IPS-20b (cell line): ENCODE measurements at regions not wholly inside any gene's neighbourhood (a gene's known extent, or its start where the extent isn't known, plus 50 kb on each side); places are given as distances from the start of the nearest gene placed in this dataset.

ENCODE experiments used
- H3K27ac ChIP-seq: one replicate; pipeline ENCODE4 v1.5.1; 2013; ENCODE audit warnings: low read length
- H3K27me3 ChIP-seq: 2 replicates; pipeline ENCODE4 v1.6.1; 2013; ENCODE audit warnings: mild to moderate bottlenecking, low read length, inconsistent platforms; ENCODE audit not compliant: insufficient read depth
- H3K36me3 ChIP-seq: 2 replicates; pipeline ENCODE4 v1.6.1; 2013; ENCODE audit warnings: low read depth, mild to moderate bottlenecking, inconsistent platforms, low read length, moderate library complexity; ENCODE audit not compliant: insufficient read depth
- H3K4me1 ChIP-seq: 2 replicates; pipeline ENCODE4 v1.6.1; 2013; ENCODE audit warnings: mild to moderate bottlenecking, control low read depth, inconsistent platforms, low read length, moderate library complexity; ENCODE audit not compliant: insufficient read depth
- H3K4me3 ChIP-seq: 2 replicates; pipeline ENCODE4 v1.5.1; 2013; ENCODE audit warnings: mild to moderate bottlenecking, low read length, inconsistent platforms
- H3K9ac ChIP-seq: 2 replicates; pipeline ENCODE4 v1.6.1; 2013; ENCODE audit warnings: low read depth, mild to moderate bottlenecking, inconsistent platforms, low read length, moderate library complexity
- H3K9me3 ChIP-seq: 2 replicates; pipeline ENCODE4 v1.6.1; 2013; ENCODE audit warnings: mild to moderate bottlenecking, low read depth, low read length, inconsistent platforms; ENCODE audit not compliant: insufficient read depth

DNA sequence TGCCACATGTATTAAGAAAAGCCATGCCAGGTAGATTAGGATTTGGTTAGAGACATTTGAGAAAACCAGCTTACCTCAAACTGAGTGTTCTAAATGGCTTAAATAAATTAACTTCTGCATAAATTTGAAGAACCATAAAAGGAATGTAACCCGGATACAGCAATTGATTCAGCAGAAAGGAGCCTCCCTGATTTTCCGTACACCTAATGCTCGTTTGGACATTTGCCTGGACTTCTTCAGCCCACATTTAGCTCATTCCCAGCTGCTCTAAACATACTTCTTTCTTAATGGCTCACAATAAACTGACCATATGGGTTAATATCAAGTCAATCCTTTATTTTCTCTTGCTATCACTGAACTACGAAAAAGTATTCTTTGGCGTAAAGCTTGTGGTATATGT lies 392.4 kb downstream of the ZNF516 start:
- Histone ChIP-seq H3K27me3 (no peaks in the 10 kb centered on the region), H3K9ac (no peak overlapping the region), H3K9me3 (peaks cover 6% of the 10 kb centered on the region), H3K4me3 (no peak overlapping the region), H3K27ac (no peak overlapping the region), H3K4me1 (no peaks in the 10 kb centered on the region), H3K36me3 (no peaks in the 10 kb centered on the region)

GRCh38 chr18:76102156-76102555 lies 392.9 kb downstream of the ZNF516 start:
- peaks cover 6% of the 10 kb centered on the region for H3K9me3 ChIP-seq
- H3K9ac ChIP-seq, result no peak overlapping the region
- H3K4me1 ChIP-seq, result no peaks in the 10 kb centered on the region
- H3K27ac ChIP-seq, result no peak overlapping the region
- no peaks in the 10 kb centered on the region for H3K27me3 ChIP-seq
- H3K36me3 ChIP-seq, result no peaks in the 10 kb centered on the region
- H3K4me3 ChIP-seq, result no peak overlapping the region

DNA sequence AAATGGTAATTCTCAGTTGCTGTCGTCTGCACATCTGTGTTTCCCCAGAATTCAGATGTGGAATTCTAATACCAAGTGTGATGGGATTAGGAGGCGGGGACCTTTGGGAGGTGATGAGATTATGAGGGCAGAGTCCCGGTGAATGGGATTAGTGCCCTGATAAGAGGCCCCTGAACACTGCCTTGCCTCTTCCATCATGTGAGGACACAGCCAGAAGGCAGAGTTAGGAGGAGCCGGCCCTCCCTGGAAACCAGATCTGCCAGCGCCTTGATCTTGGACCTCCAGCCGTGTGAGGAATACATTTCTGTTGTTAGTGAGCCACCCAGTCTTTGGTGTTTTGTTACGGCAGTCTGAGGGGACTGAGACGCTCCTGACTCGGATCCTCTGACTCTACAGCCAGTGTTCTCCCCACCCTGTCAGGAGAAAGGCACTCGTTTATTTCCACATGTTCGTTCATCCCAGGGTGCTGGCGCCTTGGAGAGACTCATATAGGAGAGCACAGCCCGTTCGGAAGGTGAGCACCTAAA lies 395.0 kb downstream of the ZNF516 start:
- H3K36me3 ChIP-seq, result no peaks in the 10 kb centered on the region
- no peaks in the 10 kb centered on the region for H3K4me1 ChIP-seq
- H3K27me3 ChIP-seq, result no peaks in the 10 kb centered on the region
- H3K9me3 ChIP-seq, result peaks cover 9% of the 10 kb centered on the region
- H3K9ac ChIP-seq, result no peak overlapping the region
- no peak overlapping the region for H3K27ac ChIP-seq
- no peak overlapping the region for H3K4me3 ChIP-seq

GRCh38 chr18:76098674-76099411 lies 396.2 kb downstream of the ZNF516 start:
- no peaks in the 10 kb centered on the region for H3K36me3 ChIP-seq
- H3K9ac ChIP-seq, result no peak overlapping the region
- no peak overlapping the region for H3K4me3 ChIP-seq
- no peak overlapping the region for H3K27ac ChIP-seq
- peaks cover 18% of the 10 kb centered on the region for H3K9me3 ChIP-seq
- no peaks in the 10 kb centered on the region for H3K4me1 ChIP-seq
- no peaks in the 10 kb centered on the region for H3K27me3 ChIP-seq

GRCh38 chr18:76081536-76081935 lies 413.5 kb downstream of the ZNF516 start:
- Histone ChIP-seq H3K4me3 (no peak overlapping the region), H3K27me3 (no peaks in the 10 kb centered on the region), H3K9me3 (peaks cover 16% of the 10 kb centered on the region; the same call in 1 of the 2 replicates), H3K4me1 (no peaks in the 10 kb centered on the region), H3K9ac (no peak overlapping the region), H3K36me3 (no peaks in the 10 kb centered on the region), H3K27ac (no peak overlapping the region)

GRCh38 chr18:76080430-76080829 lies 414.6 kb downstream of the ZNF516 start:
- Histone ChIP-seq H3K27ac (no peak overlapping the region), H3K4me1 (no peaks in the 10 kb centered on the region), H3K4me3 (no peak overlapping the region), H3K9me3 (peaks cover 8% of the 10 kb centered on the region; the same call in 1 of the 2 replicates), H3K9ac (no peak overlapping the region), H3K36me3 (no peaks in the 10 kb centered on the region), H3K27me3 (no peaks in the 10 kb centered on the region)

- Histone ChIP-seq H3K4me3 (no peak overlapping the region), H3K27me3 (no peaks in the 10 kb centered on the region), H3K9ac (no peak overlapping the region), H3K9me3 (no peaks in the 10 kb centered on the region), H3K4me1 (no peaks in the 10 kb centered on the region), H3K27ac (no peak overlapping the region), H3K36me3 (no peaks in the 10 kb centered on the region)
Observed at GRCh38 chr18:76075777-76076176, 419.3 kb downstream of the ZNF516 start.

- peak overlapping the region; percentile 62 for H3K27ac ChIP-seq
- 0 out of 2 replicates have a peak overlapping the region, but pooled peaks have one; percentile 20 for H3K4me3 ChIP-seq
- H3K9me3 ChIP-seq, result no peaks in the 10 kb centered on the region; the same call in 1 of the 2 replicates
- no peaks in the 10 kb centered on the region for H3K27me3 ChIP-seq
- no peaks in the 10 kb centered on the region for H3K36me3 ChIP-seq
- peaks cover 10% of the 10 kb centered on the region for H3K4me1 ChIP-seq
- peak overlapping the region; percentile 56; the same call in 1 of the 2 replicates for H3K9ac ChIP-seq
Observed at GRCh38 chr18:76064998-76065397, 430.0 kb downstream of the ZNF516 start.

GRCh38 chr18:76058146-76058545 lies 436.9 kb downstream of the ZNF516 start:
- no peak overlapping the region for H3K9ac ChIP-seq
- no peaks in the 10 kb centered on the region for H3K4me1 ChIP-seq
- no peaks in the 10 kb centered on the region for H3K9me3 ChIP-seq
- no peaks in the 10 kb centered on the region for H3K27me3 ChIP-seq
- H3K27ac ChIP-seq, result no peak overlapping the region
- H3K4me3 ChIP-seq, result no peak overlapping the region
- H3K36me3 ChIP-seq, result no peaks in the 10 kb centered on the region

DNA sequence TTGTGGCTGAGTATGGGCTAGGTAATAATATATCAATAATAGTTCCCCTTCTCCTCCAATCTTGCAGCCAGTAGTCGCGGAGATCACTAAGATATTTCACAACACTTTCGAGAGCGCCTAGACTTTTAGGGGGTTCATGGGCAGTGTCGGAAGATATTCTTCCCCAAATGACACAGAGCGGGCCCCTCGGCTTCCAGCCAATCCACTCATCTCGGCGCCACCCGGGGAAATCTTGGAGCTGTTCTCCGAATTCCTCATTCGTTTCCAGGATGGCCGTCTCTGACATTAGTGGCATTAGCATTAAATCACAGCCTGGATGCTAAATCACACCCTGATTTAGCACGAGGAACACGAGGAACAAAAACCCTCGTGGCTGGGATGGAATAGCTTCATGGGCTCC lies 437.7 kb downstream of the ZNF516 start:
- Histone ChIP-seq H3K9me3 (no peaks in the 10 kb centered on the region), H3K27me3 (no peaks in the 10 kb centered on the region), H3K9ac (no peak overlapping the region), H3K36me3 (no peaks in the 10 kb centered on the region), H3K27ac (no peak overlapping the region), H3K4me1 (no peaks in the 10 kb centered on the region), H3K4me3 (no peak overlapping the region)

- no peaks in the 10 kb centered on the region for H3K27me3 ChIP-seq
- H3K9ac ChIP-seq, result no peak overlapping the region
- no peak overlapping the region for H3K4me3 ChIP-seq
- H3K9me3 ChIP-seq, result no peaks in the 10 kb centered on the region
- no peaks in the 10 kb centered on the region for H3K4me1 ChIP-seq
- no peak overlapping the region for H3K27ac ChIP-seq
- no peaks in the 10 kb centered on the region for H3K36me3 ChIP-seq
Observed at GRCh38 chr18:76056471-76057110, 438.5 kb downstream of the ZNF516 start.

- H3K4me1 ChIP-seq, result no peaks in the 10 kb centered on the region
- no peak overlapping the region for H3K4me3 ChIP-seq
- no peak overlapping the region for H3K27ac ChIP-seq
- H3K9me3 ChIP-seq, result no peaks in the 10 kb centered on the region
- no peaks in the 10 kb centered on the region for H3K36me3 ChIP-seq
- no peak overlapping the region for H3K9ac ChIP-seq
- H3K27me3 ChIP-seq, result no peaks in the 10 kb centered on the region
Observed at GRCh38 chr18:76055578-76055977, 439.5 kb downstream of the ZNF516 start.
